ENCODE measurements at regions not wholly inside any gene's neighbourhood (a gene's known extent, or its start where the extent isn't known, plus 50 kb on each side); places are given as distances from the start of the nearest gene placed in this dataset.

DNA sequence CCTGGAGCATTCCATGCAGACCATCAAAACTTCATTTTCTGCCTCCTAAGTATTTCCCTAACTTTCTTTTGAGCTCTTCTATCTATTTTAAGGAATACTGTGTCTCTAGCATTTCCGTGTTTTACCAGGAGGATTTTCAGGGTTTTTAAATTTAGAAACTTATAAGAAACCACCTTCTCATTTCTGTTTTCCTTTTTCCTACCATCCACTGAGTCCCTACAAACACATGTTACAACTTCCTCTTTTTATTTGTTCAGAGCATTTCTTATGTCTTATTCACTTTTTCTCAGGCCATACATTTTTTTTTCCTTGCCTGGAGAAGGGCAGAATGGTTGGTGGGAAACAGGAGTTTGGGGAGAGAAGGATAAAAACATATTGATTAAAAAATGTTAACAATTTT, 130.0 kb upstream of the BMP5 start:
- H3K27ac ChIP-seq (replicated peaks) = no peak overlapping the region
- TF ChIP-seq, protein P1, sequence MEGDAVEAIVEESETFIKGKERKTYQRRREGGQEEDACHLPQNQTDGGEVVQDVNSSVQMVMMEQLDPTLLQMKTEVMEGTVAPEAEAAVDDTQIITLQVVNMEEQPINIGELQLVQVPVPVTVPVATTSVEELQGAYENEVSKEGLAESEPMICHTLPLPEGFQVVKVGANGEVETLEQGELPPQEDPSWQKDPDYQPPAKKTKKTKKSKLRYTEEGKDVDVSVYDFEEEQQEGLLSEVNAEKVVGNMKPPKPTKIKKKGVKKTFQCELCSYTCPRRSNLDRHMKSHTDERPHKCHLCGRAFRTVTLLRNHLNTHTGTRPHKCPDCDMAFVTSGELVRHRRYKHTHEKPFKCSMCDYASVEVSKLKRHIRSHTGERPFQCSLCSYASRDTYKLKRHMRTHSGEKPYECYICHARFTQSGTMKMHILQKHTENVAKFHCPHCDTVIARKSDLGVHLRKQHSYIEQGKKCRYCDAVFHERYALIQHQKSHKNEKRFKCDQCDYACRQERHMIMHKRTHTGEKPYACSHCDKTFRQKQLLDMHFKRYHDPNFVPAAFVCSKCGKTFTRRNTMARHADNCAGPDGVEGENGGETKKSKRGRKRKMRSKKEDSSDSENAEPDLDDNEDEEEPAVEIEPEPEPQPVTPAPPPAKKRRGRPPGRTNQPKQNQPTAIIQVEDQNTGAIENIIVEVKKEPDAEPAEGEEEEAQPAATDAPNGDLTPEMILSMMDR (IDR thresholded peaks at IDR 0.05; ENCODE audit: insufficient read depth, low read length) = no peak
- TF ChIP-seq GABPA (IDR thresholded peaks at IDR 0.05; ENCODE audit: low read depth) = no peak
- no peak; the same call in 1 of the 2 replicates for TF ChIP-seq SPI1 (IDR thresholded peaks at IDR 0.05; ENCODE audit: borderline replicate concordance, low read depth)
- TF ChIP-seq POLR2AphosphoS5 (IDR thresholded peaks at IDR 0.05; ENCODE audit: low read depth) = no peak
- TF ChIP-seq, protein P2, sequence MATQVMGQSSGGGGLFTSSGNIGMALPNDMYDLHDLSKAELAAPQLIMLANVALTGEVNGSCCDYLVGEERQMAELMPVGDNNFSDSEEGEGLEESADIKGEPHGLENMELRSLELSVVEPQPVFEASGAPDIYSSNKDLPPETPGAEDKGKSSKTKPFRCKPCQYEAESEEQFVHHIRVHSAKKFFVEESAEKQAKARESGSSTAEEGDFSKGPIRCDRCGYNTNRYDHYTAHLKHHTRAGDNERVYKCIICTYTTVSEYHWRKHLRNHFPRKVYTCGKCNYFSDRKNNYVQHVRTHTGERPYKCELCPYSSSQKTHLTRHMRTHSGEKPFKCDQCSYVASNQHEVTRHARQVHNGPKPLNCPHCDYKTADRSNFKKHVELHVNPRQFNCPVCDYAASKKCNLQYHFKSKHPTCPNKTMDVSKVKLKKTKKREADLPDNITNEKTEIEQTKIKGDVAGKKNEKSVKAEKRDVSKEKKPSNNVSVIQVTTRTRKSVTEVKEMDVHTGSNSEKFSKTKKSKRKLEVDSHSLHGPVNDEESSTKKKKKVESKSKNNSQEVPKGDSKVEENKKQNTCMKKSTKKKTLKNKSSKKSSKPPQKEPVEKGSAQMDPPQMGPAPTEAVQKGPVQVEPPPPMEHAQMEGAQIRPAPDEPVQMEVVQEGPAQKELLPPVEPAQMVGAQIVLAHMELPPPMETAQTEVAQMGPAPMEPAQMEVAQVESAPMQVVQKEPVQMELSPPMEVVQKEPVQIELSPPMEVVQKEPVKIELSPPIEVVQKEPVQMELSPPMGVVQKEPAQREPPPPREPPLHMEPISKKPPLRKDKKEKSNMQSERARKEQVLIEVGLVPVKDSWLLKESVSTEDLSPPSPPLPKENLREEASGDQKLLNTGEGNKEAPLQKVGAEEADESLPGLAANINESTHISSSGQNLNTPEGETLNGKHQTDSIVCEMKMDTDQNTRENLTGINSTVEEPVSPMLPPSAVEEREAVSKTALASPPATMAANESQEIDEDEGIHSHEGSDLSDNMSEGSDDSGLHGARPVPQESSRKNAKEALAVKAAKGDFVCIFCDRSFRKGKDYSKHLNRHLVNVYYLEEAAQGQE (IDR thresholded peaks at IDR 0.05; ENCODE audit: insufficient replicate concordance, low read depth) = no peak
- no peak overlapping the region for H3K4me3 ChIP-seq (replicated peaks; ENCODE audit: insufficient read depth, low read length)
- no peaks in the 10 kb centered on the region for H3K27me3 ChIP-seq (ENCODE audit: insufficient read depth, poor library complexity, severe bottlenecking)
- DNase-seq (ENCODE audit: low read depth in 1 of 2, low spot score in 1 of 2) = no peak

DNA sequence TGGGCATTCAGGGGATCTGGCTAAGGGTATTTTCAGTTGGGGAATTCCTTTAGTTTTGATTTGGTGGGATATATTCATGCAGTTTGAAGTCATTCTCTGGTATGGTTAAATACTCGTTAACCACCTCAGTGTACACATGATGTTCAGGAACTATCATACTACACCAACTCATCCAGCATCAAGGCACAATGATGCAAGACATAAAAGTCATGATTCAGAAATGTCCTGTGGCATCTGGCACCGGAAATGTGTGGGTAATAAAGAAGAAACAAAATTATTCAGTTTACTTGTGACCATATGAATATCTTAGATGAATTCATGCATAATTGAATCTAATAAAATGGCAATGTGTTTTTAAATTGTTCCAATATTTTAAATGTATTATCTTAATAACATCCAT, 129.0 kb upstream of the BMP5 start:
- Histone ChIP-seq H3K27me3 (ENCODE audit: insufficient read depth, poor library complexity, severe bottlenecking) (no peaks in the 10 kb centered on the region), H3K4me3 (replicated peaks; ENCODE audit: insufficient read depth, low read length) (no peak overlapping the region), H3K27ac (replicated peaks) (no peak overlapping the region)
- TF ChIP-seq, protein P1 (IDR thresholded peaks at IDR 0.05; ENCODE audit: insufficient read depth, low read length) = no peak
- TF ChIP-seq GABPA (IDR thresholded peaks at IDR 0.05; ENCODE audit: low read depth) (no peak), SPI1 (IDR thresholded peaks at IDR 0.05; ENCODE audit: borderline replicate concordance, low read depth) (no peak), POLR2AphosphoS5 (IDR thresholded peaks at IDR 0.05; ENCODE audit: low read depth) (no peak)
- TF ChIP-seq, protein P2 (IDR thresholded peaks at IDR 0.05; ENCODE audit: insufficient replicate concordance, low read depth) = no peak
- DNase-seq (ENCODE audit: low read depth in 1 of 2, low spot score in 1 of 2) = no peak

DNA sequence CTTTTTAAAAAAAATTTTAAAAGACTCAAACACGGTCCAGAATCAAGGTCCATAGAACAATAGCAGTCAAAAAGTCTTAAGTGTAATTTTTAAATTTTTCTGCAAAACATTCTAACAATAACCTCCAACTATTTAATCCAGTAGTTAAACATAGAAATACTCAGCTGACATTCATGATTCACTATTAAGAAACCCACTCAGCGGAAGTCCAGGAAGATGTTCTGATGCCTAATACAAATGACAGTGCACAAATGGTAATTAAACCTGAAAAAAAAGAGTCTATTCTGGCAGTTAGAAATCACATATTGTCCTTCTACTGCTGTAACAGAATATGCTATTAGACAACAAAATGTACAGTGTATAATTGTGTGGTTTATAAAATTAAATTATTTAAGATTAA, 128.2 kb upstream of the BMP5 start:
- TF ChIP-seq POLR2AphosphoS5 (IDR thresholded peaks at IDR 0.05; ENCODE audit: low read depth) (no peak), SPI1 (IDR thresholded peaks at IDR 0.05; ENCODE audit: borderline replicate concordance, low read depth) (no peak), GABPA (IDR thresholded peaks at IDR 0.05; ENCODE audit: low read depth) (no peak)
- TF ChIP-seq, protein P1 (IDR thresholded peaks at IDR 0.05; ENCODE audit: insufficient read depth, low read length) = no peak
- Histone ChIP-seq H3K4me3 (replicated peaks; ENCODE audit: insufficient read depth, low read length) (no peak overlapping the region), H3K27me3 (ENCODE audit: insufficient read depth, poor library complexity, severe bottlenecking) (no peaks in the 10 kb centered on the region), H3K27ac (replicated peaks) (no peak overlapping the region)
- DNase-seq (ENCODE audit: low read depth in 1 of 2, low spot score in 1 of 2) = no peak

DNA sequence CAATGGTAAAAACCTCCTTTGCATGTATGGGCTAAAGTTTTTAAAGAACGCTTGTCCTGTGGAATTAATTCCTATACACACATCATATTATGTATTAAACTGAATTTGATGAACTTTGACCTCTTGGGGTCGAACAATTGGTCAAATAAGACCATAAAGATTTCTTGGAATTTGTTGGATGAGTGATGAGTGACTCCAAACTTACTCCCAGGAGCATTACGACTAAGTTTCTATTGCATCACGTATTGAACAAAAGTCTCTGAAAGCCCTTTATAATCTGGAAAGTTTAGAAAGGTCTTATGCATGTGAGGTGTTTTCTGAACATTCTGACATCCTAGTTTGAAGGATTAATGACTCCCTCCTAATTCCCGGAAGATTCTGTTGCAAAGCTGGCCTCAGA, 126.9 kb upstream of the BMP5 start:
- no peak for DNase-seq (ENCODE audit: low read depth in 1 of 2, low spot score in 1 of 2)
- Histone ChIP-seq H3K27ac (replicated peaks) (no peak overlapping the region), H3K4me3 (replicated peaks; ENCODE audit: insufficient read depth, low read length) (no peak overlapping the region), H3K27me3 (ENCODE audit: insufficient read depth, poor library complexity, severe bottlenecking) (no peaks in the 10 kb centered on the region)
- TF ChIP-seq, protein P1 (IDR thresholded peaks at IDR 0.05; ENCODE audit: insufficient read depth, low read length) = no peak
- TF ChIP-seq SPI1 (IDR thresholded peaks at IDR 0.05; ENCODE audit: borderline replicate concordance, low read depth) (no peak), POLR2AphosphoS5 (IDR thresholded peaks at IDR 0.05; ENCODE audit: low read depth) (no peak), GABPA (IDR thresholded peaks at IDR 0.05; ENCODE audit: low read depth) (no peak)
- TF ChIP-seq, protein P2 (IDR thresholded peaks at IDR 0.05; ENCODE audit: insufficient replicate concordance, low read depth) = no peak

All from HL-60 (cell line).